ENCODE measurements at regions not wholly inside any gene's neighbourhood (a gene's known extent, or its start where the extent isn't known, plus 50 kb on each side); places are given as distances from the start of the nearest gene placed in this dataset.

DNA sequence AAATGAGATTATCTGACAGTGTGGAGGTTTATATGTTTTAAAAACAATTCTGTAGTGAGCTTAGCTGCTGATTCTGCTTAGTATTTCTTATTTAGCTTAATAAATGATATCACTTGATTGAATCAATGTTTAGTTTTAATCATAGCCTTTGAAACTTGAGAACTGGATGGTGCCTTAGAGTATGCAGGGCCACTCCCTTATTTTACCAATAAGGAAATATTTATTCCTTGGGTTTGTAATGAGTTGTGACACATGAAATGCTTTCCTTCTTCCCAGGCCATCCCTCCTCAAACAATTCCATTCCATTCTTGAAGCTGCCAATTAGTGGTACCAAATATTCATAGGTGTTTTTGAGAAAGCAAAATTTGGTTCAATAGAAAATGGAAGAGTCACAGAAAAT is 183.8 kb upstream of the DCC start:
- H3K27ac ChIP-seq (ENCODE audit: extremely low read length, insufficient read depth, low read length): no peak overlapping the region
- H3K36me3 ChIP-seq (replicated peaks in 1 of 2; ENCODE audit: control insufficient read depth in 1 of 2, insufficient read depth in 2 of 2, low read length in 2 of 2): no peaks in the 10 kb centered on the region
- FAIRE-seq: no peak
- no peak overlapping the region for H2AFZ ChIP-seq (ENCODE audit: low read length)
- H3K27me3 ChIP-seq (ENCODE audit: control insufficient read depth in 1 of 2, insufficient read depth in 2 of 2, low read length in 2 of 2): no peaks in the 10 kb centered on the region; a peak in 1 of 5 replicates
- H3K4me1 ChIP-seq (ENCODE audit: insufficient read depth, low read length): no peaks in the 10 kb centered on the region
- no peak for DNase-seq (ENCODE audit: low spot score)
- ChIA-PET CTCF (ENCODE audit: low intra/inter-chr PET ratio, low total read pairs) (no interaction called here), POLR2A (no interaction called here)
- H3K79me2 ChIP-seq (ENCODE audit: insufficient read depth, low read length): no peaks in the 10 kb centered on the region
- no peaks in the 10 kb centered on the region for H4K20me1 ChIP-seq (ENCODE audit: insufficient read depth, low read length)
- no peak overlapping the region for H3K4me3 ChIP-seq (replicated peaks in 1 of 3; ENCODE audit: insufficient read depth in 1 of 3, low read depth in 2 of 3, low read length in 3 of 3)
- no peak overlapping the region for H3K4me2 ChIP-seq (ENCODE audit: low read depth, low read length)
- BruUV-seq (replicated peaks): no TSS peak
- in situ Hi-C loops (cut with HindIII; ENCODE audit: extremely low pct_ligation_motif_present, low pct_unique_long_range_greater_than_20kb) (no loop called here), intact Hi-C loops (cut with micrococcal nuclease; ENCODE audit: unreplicated experiment) (no loop called here)
- peaks cover 38% of the 10 kb centered on the region for H3K9me3 ChIP-seq (ENCODE audit: low read length)
- no peak overlapping the region for H3K9ac ChIP-seq (ENCODE audit: insufficient read depth, low read depth, low read length)
- no peak for ATAC-seq
- no peak for TF ChIP-seq DMAP1 (CRISPR knock-in tag; IDR thresholded peaks at IDR 0.05)
- TF ChIP-seq, protein P1, sequence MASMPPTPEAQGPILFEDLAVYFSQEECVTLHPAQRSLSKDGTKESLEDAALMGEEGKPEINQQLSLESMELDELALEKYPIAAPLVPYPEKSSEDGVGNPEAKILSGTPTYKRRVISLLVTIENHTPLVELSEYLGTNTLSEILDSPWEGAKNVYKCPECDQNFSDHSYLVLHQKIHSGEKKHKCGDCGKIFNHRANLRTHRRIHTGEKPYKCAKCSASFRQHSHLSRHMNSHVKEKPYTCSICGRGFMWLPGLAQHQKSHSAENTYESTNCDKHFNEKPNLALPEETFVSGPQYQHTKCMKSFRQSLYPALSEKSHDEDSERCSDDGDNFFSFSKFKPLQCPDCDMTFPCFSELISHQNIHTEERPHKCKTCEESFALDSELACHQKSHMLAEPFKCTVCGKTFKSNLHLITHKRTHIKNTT (CRISPR knock-in tag; IDR thresholded peaks at IDR 0.05): no peak
- no peak for TF ChIP-seq KAT8 (CRISPR knock-in tag; IDR thresholded peaks at IDR 0.05)
- no peak for TF ChIP-seq PHB2 (IDR thresholded peaks at IDR 0.05; ENCODE audit: partially characterized antibody)
- TF ChIP-seq GATAD1 (CRISPR knock-in tag; IDR thresholded peaks at IDR 0.05): no peak
- TF ChIP-seq, protein P2, sequence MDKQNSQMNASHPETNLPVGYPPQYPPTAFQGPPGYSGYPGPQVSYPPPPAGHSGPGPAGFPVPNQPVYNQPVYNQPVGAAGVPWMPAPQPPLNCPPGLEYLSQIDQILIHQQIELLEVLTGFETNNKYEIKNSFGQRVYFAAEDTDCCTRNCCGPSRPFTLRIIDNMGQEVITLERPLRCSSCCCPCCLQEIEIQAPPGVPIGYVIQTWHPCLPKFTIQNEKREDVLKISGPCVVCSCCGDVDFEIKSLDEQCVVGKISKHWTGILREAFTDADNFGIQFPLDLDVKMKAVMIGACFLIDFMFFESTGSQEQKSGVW (CRISPR knock-in tag; IDR thresholded peaks at IDR 0.05; ENCODE audit: borderline replicate concordance): no peak

DNA sequence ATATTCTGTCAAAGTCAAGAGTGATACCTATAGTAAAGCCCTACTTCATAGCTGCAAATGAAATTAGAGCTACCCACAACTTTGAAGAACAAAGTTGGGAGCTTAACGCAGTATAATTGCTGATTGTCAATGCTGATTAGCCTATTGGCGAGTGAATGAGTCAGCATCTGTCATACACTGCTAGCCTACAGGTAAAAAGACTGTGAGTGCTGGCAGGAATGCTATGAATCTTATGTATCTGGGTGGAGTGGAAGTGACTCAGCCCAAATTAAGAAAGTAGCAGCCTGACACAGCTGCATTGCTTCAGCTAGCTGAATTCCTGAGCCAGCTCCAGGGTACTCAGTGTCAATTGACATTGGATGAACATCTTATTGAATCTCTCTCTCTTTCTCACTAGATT is 179.4 kb upstream of the DCC start:
- no TSS peak for BruUV-seq (replicated peaks)
- no peak for FAIRE-seq
- no peak for ATAC-seq
- in situ Hi-C loops (cut with HindIII; ENCODE audit: extremely low pct_ligation_motif_present, low pct_unique_long_range_greater_than_20kb) (no loop called here), intact Hi-C loops (cut with micrococcal nuclease; ENCODE audit: unreplicated experiment) (no loop called here)
- Histone ChIP-seq H3K9ac (ENCODE audit: insufficient read depth, low read depth, low read length) (no peak overlapping the region), H3K27me3 (ENCODE audit: control insufficient read depth in 1 of 2, insufficient read depth in 2 of 2, low read length in 2 of 2) (no peaks in the 10 kb centered on the region; a peak in 1 of 5 replicates), H3K4me2 (ENCODE audit: low read depth, low read length) (no peak overlapping the region), H3K4me1 (ENCODE audit: insufficient read depth, low read length) (no peaks in the 10 kb centered on the region), H3K79me2 (ENCODE audit: insufficient read depth, low read length) (no peaks in the 10 kb centered on the region), H3K27ac (ENCODE audit: extremely low read length, insufficient read depth, low read length) (no peak overlapping the region), H3K36me3 (replicated peaks in 1 of 2; ENCODE audit: control insufficient read depth in 1 of 2, insufficient read depth in 2 of 2, low read length in 2 of 2) (no peaks in the 10 kb centered on the region), H2AFZ (ENCODE audit: low read length) (no peak overlapping the region), H3K4me3 (replicated peaks in 1 of 3; ENCODE audit: insufficient read depth in 1 of 3, low read depth in 2 of 3, low read length in 3 of 3) (no peak overlapping the region), H3K9me3 (ENCODE audit: low read length) (peaks cover 46% of the 10 kb centered on the region), H4K20me1 (ENCODE audit: insufficient read depth, low read length) (no peaks in the 10 kb centered on the region)
- no peak for DNase-seq (ENCODE audit: low spot score)
- POLR2A ChIA-PET: no interaction called here
- 5% methylated on average over 2 of the region's 2 CpGs for WGBS (ENCODE audit: low lambda C conversion rate)
- CTCF ChIA-PET (ENCODE audit: low intra/inter-chr PET ratio, low total read pairs): no interaction called here
- TF ChIP-seq, protein P3, sequence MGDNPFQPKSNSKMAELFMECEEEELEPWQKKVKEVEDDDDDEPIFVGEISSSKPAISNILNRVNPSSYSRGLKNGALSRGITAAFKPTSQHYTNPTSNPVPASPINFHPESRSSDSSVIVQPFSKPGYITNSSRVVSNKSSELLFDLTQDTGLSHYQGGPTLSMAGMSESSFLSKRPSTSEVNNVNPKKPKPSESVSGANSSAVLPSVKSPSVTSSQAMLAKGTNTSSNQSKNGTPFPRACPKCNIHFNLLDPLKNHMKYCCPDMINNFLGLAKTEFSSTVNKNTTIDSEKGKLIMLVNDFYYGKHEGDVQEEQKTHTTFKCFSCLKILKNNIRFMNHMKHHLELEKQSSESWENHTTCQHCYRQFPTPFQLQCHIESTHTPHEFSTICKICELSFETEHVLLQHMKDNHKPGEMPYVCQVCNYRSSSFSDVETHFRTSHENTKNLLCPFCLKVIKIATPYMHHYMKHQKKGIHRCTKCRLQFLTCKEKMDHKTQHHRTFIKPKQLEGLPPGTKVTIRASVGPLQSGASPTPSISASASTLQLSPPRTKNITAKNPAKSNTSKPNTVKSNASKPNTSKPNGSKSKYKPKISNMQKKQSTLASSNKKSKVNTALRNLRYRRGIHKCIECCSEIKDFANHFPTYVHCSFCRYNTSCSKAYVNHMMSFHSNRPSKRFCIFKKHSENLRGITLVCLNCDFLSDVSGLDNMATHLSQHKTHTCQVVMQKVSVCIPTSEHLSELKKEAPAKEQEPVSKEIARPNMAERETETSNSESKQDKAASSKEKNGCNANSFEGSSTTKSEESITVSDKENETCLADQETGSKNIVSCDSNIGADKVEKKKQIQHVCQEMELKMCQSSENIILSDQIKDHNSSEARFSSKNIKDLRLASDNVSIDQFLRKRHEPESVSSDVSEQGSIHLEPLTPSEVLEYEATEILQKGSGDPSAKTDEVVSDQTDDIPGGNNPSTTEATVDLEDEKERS (CRISPR knock-in tag; IDR thresholded peaks at IDR 0.05): no peak
- TF ChIP-seq ZNF781 (CRISPR knock-in tag; IDR thresholded peaks at IDR 0.05; ENCODE audit: borderline replicate concordance, not compliant biosample characterization) (no peak), MATR3 (CRISPR knock-in tag; IDR thresholded peaks at IDR 0.05) (no peak), ZBTB8A (CRISPR knock-in tag; IDR thresholded peaks at IDR 0.05; ENCODE audit: borderline replicate concordance, low read depth) (no peak), ZNF737 (CRISPR knock-in tag; IDR thresholded peaks at IDR 0.05; ENCODE audit: borderline replicate concordance) (no peak), AGO2 (optimal IDR thresholded peaks at IDR 0.05; ENCODE audit: low read depth, low read length) (no peak), ZNF484 (CRISPR knock-in tag; IDR thresholded peaks at IDR 0.05; ENCODE audit: borderline replicate concordance, low read depth) (no peak)
- TF ChIP-seq, protein P4, sequence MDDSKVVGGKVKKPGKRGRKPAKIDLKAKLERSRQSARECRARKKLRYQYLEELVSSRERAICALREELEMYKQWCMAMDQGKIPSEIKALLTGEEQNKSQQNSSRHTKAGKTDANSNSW (CRISPR knock-in tag; IDR thresholded peaks at IDR 0.05; ENCODE audit: borderline replicate concordance): no peak

Measured in HepG2 (cell line).